ENCODE measurements at regions not wholly inside any gene's neighbourhood (a gene's known extent, or its start where the extent isn't known, plus 50 kb on each side); places are given as distances from the start of the nearest gene placed in this dataset.

DNA sequence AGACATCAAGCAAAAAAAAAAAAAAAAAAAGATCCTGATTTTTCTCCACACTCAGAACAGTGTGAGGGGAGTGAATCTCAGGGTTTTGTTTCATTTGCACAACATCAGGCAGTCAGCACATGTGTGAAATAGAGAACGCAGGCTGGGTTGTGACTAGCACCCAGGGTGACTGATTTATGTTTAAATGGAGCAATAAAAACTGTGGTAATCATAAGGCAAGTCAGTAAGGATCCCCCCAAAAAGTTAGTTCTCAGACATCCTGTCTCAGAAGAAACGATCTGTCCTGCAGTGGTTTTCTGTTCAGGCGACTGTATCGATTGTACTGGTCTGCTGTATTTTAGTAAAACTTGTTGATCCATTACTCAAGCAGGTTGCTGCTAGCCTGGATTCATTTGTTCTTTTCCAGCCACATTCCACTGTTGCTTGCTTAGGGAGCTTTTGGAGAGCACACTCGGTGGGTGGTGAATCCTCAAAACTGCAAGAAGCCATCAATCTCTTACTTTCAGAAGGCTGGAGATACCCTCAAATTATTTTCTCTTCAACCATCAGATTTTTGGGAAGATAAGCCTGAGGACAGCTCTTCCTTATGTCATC is 107.1 kb downstream of the DACT1 start:
- Histone ChIP-seq H3K9me2 (no peaks in the 10 kb centered on the region), H2AFZ (ENCODE audit: low read depth) (no peak overlapping the region), H3K36me3 (replicated peaks in 1 of 2; ENCODE audit: control insufficient read depth in 1 of 2, insufficient read depth in 2 of 2, low read length in 1 of 2) (no peaks in the 10 kb centered on the region), H3K4me1 (ENCODE audit: control insufficient read depth in 1 of 2, insufficient read depth in 2 of 2, low read depth in 1 of 2, low read length in 1 of 2) (peaks cover 0 to 6% of the 10 kb centered on the region in 2 experiments; a peak in 3 of 4 replicates), H3K27me3 (ENCODE audit: insufficient read depth) (no peaks in the 10 kb centered on the region), H3K9ac (no peak overlapping the region), H3K79me2 (ENCODE audit: insufficient read depth) (no peaks in the 10 kb centered on the region), H3K4me2 (no peak overlapping the region), H3K9me3 (no peaks in the 10 kb centered on the region), H3K4me3 (ENCODE audit: low read depth in 2 of 2, low read length in 1 of 2) (no peak overlapping the region), H4K20me1 (ENCODE audit: insufficient read depth) (no peaks in the 10 kb centered on the region), H3K27ac (ENCODE audit: low read depth in 2 of 2, low read length in 1 of 2) (no peak overlapping the region), H3F3A (replicated peaks; ENCODE audit: insufficient read depth) (peaks cover 27% of the 10 kb centered on the region)
- TF ChIP-seq GATA2 (CRISPR knock-in tag; IDR thresholded peaks at IDR 0.05) (no peak), TAF1 (IDR thresholded peaks at IDR 0.05; ENCODE audit: borderline replicate concordance, low read depth, low read length) (no peak), RCOR1 (IDR thresholded peaks at IDR 0.05; ENCODE audit: low read length) (no peak), FOXM1 (IDR thresholded peaks at IDR 0.05; ENCODE audit: low read depth) (no peak), NRF1 (IDR thresholded peaks at IDR 0.05; ENCODE audit: low read depth, low read length) (no peak), FOXJ3 (CRISPR knock-in tag; IDR thresholded peaks at IDR 0.05) (no peak), NFIC (IDR thresholded peaks at IDR 0.05; ENCODE audit: borderline replicate concordance) (no peak), MEF2A (IDR thresholded peaks at IDR 0.05; ENCODE audit: borderline replicate concordance, low read depth) (no peak), JUND (IDR thresholded peaks at IDR 0.05) (no peak), EP300 (IDR thresholded peaks at IDR 0.05; ENCODE audit: borderline replicate concordance in 1 of 2, low read depth in 1 of 2, low read length in 1 of 2) (no peak), SMC3 (IDR thresholded peaks at IDR 0.05; ENCODE audit: low read depth, low read length) (no peak), FOSL2 (IDR thresholded peaks at IDR 0.05; ENCODE audit: borderline replicate concordance, low read depth) (no peak)
- TF ChIP-seq, protein P1, sequence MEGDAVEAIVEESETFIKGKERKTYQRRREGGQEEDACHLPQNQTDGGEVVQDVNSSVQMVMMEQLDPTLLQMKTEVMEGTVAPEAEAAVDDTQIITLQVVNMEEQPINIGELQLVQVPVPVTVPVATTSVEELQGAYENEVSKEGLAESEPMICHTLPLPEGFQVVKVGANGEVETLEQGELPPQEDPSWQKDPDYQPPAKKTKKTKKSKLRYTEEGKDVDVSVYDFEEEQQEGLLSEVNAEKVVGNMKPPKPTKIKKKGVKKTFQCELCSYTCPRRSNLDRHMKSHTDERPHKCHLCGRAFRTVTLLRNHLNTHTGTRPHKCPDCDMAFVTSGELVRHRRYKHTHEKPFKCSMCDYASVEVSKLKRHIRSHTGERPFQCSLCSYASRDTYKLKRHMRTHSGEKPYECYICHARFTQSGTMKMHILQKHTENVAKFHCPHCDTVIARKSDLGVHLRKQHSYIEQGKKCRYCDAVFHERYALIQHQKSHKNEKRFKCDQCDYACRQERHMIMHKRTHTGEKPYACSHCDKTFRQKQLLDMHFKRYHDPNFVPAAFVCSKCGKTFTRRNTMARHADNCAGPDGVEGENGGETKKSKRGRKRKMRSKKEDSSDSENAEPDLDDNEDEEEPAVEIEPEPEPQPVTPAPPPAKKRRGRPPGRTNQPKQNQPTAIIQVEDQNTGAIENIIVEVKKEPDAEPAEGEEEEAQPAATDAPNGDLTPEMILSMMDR (IDR thresholded peaks at IDR 0.05) = no peak
- TF ChIP-seq, protein P2, sequence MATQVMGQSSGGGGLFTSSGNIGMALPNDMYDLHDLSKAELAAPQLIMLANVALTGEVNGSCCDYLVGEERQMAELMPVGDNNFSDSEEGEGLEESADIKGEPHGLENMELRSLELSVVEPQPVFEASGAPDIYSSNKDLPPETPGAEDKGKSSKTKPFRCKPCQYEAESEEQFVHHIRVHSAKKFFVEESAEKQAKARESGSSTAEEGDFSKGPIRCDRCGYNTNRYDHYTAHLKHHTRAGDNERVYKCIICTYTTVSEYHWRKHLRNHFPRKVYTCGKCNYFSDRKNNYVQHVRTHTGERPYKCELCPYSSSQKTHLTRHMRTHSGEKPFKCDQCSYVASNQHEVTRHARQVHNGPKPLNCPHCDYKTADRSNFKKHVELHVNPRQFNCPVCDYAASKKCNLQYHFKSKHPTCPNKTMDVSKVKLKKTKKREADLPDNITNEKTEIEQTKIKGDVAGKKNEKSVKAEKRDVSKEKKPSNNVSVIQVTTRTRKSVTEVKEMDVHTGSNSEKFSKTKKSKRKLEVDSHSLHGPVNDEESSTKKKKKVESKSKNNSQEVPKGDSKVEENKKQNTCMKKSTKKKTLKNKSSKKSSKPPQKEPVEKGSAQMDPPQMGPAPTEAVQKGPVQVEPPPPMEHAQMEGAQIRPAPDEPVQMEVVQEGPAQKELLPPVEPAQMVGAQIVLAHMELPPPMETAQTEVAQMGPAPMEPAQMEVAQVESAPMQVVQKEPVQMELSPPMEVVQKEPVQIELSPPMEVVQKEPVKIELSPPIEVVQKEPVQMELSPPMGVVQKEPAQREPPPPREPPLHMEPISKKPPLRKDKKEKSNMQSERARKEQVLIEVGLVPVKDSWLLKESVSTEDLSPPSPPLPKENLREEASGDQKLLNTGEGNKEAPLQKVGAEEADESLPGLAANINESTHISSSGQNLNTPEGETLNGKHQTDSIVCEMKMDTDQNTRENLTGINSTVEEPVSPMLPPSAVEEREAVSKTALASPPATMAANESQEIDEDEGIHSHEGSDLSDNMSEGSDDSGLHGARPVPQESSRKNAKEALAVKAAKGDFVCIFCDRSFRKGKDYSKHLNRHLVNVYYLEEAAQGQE (IDR thresholded peaks at IDR 0.05; ENCODE audit: low read depth, low read length) = no peak
- TF ChIP-seq, protein P3, sequence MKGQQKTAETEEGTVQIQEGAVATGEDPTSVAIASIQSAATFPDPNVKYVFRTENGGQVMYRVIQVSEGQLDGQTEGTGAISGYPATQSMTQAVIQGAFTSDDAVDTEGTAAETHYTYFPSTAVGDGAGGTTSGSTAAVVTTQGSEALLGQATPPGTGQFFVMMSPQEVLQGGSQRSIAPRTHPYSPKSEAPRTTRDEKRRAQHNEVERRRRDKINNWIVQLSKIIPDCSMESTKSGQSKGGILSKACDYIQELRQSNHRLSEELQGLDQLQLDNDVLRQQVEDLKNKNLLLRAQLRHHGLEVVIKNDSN (IDR thresholded peaks at IDR 0.05; ENCODE audit: borderline replicate concordance, low read depth) = no peak
- TF ChIP-seq, protein P4, sequence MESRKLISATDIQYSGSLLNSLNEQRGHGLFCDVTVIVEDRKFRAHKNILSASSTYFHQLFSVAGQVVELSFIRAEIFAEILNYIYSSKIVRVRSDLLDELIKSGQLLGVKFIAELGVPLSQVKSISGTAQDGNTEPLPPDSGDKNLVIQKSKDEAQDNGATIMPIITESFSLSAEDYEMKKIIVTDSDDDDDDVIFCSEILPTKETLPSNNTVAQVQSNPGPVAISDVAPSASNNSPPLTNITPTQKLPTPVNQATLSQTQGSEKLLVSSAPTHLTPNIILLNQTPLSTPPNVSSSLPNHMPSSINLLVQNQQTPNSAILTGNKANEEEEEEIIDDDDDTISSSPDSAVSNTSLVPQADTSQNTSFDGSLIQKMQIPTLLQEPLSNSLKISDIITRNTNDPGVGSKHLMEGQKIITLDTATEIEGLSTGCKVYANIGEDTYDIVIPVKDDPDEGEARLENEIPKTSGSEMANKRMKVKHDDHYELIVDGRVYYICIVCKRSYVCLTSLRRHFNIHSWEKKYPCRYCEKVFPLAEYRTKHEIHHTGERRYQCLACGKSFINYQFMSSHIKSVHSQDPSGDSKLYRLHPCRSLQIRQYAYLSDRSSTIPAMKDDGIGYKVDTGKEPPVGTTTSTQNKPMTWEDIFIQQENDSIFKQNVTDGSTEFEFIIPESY (IDR thresholded peaks at IDR 0.05; ENCODE audit: borderline replicate concordance, low read depth) = no peak
- TF ChIP-seq, protein P5, sequence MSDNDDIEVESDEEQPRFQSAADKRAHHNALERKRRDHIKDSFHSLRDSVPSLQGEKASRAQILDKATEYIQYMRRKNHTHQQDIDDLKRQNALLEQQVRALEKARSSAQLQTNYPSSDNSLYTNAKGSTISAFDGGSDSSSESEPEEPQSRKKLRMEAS (IDR thresholded peaks at IDR 0.05; ENCODE audit: low read depth) = no peak
- TF ChIP-seq, protein P6, sequence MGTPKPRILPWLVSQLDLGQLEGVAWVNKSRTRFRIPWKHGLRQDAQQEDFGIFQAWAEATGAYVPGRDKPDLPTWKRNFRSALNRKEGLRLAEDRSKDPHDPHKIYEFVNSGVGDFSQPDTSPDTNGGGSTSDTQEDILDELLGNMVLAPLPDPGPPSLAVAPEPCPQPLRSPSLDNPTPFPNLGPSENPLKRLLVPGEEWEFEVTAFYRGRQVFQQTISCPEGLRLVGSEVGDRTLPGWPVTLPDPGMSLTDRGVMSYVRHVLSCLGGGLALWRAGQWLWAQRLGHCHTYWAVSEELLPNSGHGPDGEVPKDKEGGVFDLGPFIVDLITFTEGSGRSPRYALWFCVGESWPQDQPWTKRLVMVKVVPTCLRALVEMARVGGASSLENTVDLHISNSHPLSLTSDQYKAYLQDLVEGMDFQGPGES (IDR thresholded peaks at IDR 0.05; ENCODE audit: low read depth, low read length) = no peak
- TF ChIP-seq, protein P7, sequence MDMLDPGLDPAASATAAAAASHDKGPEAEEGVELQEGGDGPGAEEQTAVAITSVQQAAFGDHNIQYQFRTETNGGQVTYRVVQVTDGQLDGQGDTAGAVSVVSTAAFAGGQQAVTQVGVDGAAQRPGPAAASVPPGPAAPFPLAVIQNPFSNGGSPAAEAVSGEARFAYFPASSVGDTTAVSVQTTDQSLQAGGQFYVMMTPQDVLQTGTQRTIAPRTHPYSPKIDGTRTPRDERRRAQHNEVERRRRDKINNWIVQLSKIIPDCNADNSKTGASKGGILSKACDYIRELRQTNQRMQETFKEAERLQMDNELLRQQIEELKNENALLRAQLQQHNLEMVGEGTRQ (IDR thresholded peaks at IDR 0.05; ENCODE audit: borderline replicate concordance, low read depth, low read length) = no peak
- TF ChIP-seq, protein P8, sequence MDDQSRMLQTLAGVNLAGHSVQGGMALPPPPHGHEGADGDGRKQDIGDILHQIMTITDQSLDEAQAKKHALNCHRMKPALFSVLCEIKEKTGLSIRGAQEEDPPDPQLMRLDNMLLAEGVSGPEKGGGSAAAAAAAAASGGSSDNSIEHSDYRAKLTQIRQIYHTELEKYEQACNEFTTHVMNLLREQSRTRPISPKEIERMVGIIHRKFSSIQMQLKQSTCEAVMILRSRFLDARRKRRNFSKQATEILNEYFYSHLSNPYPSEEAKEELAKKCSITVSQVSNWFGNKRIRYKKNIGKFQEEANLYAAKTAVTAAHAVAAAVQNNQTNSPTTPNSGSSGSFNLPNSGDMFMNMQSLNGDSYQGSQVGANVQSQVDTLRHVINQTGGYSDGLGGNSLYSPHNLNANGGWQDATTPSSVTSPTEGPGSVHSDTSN (IDR thresholded peaks at IDR 0.05) = no peak
- CTCF ChIA-PET = interaction anchor here (0.7 to 1.1 kb wide), 2 partner anchors 32 to 121 kb away, joined by 3 to 6 read pairs; no protein-coding TSS in a partner anchor
- no peak for DNase-seq
- POLR2A ChIA-PET = no interaction called here
- 96% methylated on average over 5 of the region's 5 CpGs for WGBS (ENCODE audit: low lambda C conversion rate)
